Dedifferentiated amniotic fluid mesenchymal stem cell (primary cell): ENCODE measurements at regions not wholly inside any gene's neighbourhood (a gene's known extent, or its start where the extent isn't known, plus 50 kb on each side); places are given as distances from the start of the nearest gene placed in this dataset.

Experiments
- DNase-seq: peaks from one replicate; pipeline ENCODE4 v3.0.0-alpha.2; 2016; ENCODE audit errors: extremely low spot score

DNA sequence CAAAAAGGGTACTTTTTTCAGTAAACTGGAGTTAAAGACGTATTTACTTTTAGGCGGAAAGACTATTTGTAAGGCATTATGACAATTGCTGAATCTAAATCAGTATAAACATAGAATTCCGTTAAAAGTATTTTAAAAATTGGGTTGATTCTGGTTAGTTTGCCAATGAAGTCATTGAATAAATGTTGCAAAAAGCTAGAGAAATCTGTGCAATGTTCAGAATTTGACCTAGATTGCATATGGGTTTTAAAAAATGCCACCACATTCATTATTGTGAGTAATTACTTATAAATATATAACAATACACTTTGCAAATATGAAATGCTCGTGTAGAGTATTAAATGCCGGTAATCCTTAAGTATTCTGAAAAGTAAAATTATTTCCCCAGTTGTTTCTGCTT lies 116.5 kb upstream of the EEF1E1 start:
- DNase-seq: peak; percentile 23

DNA sequence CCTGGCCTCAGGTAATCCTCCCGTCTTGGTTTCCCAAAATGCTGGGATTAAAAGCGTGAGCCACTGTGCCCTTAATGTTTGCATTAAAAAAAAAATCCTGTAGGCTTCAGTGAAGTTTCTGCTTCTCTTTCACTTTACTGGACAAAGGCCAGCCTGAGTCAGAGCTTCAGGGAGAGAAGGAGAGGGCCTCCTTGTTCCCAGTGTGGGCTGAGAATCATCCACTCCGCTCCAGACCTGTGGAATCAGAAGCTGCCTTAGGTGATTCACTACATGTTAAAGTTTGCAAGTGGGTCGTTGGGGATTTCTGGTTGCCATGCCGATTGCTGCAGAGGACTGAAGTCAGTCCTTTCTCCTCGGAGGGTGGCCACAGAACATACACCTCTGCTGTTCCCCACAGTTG lies 113.3 kb upstream of the EEF1E1 start:
- DNase-seq: peak; percentile 51

DNA sequence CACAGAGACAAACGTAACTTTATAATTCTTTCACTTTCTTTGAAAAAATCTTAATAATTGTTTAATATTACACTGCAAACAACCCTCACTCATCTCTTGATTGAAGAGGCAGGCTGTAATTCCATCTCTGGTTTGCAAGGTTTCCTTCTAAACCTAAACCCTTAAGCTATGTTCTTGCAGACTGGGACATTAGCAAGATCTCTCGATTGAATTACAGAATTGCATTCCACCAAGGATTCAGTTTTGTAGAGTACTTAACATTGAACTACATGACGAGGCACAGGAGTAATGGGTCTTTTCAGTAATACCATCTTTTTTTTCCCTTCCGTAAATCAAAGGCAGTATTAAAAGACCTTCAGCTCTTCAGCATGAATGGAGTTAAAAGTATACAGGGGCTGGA lies 111.6 kb upstream of the EEF1E1 start:
- DNase-seq: no peak

DNA sequence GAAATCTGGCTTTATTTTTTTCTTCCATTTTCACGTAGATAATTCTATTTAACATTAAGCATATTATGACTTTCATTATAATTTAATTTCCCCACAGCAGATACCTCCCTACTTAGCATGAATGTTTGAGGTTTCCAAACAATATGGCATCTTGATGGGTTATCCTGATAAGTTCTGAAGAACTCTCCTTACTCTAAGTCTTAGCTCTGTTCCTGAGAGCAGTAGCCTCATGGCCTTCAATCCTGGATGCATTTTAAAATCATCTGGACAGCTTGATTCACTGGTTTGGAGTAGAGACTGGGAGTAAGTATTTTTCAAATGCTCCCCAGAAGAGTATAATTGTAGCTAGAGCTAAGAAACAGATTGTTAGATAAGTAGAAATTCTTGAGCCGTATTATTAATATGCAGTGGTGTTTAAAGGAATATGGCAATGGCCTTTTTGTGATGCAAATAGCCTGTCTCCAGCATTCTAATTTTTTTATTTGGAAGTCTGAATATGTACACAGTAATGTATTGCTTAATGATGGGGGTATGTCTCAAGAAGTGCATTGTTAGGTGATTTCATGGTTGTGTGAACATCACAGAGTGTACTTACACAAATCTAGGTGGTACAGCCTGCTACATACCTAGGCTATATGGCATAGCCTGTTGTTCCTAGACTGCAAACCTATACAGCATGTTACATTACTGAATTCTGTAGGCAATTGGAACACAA lies 110.5 kb upstream of the EEF1E1 start:
- no peak for DNase-seq

DNA sequence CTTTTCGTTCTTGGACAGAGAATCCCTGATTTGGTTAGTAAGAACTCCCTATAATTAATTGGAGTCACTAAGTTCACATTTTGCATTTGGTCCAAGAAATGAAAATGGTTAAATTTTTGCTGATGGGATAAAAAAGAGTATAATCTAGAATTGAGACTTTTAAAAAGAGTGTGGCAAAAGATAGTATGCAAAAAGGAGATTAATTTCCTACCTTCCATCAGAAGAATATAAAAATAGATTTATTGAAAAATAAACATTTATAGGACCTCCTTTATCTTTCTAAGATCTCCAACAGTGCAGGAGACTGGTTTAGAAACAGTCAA lies 105.5 kb upstream of the EEF1E1 start:
- no peak for DNase-seq

DNA sequence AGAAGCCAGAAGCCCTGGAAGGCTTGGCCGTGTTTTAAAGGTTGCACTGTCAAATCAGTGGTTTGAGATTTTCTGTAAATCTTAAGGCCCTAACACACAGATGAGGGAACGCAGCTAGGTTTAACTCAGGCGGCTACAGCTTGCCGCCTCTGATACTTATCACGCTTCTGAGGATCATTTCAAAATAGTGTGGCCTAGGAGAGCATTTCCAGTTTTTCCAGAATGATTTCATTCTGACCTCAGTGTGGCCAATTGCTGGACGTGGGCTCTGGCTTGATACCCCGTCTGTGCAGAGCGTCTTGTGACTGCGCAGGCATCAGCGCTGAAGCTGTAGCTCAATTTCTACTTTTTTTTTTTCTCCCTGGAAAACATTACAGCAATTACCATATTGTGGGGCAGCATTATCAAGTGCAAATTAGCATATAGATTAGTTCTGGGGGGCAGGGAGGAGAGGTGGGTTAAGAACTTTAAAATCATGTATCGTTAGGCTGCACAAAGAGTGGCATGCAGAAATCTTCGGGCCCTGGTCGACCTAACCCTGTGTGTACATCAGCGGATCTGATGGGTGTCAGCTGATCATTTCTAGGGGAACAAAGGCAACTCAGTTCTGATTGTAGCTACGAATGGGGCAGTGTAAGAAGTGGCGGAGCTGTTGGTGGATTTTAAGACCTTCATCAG lies 105.0 kb upstream of the EEF1E1 start:
- DNase-seq: no peak

DNA sequence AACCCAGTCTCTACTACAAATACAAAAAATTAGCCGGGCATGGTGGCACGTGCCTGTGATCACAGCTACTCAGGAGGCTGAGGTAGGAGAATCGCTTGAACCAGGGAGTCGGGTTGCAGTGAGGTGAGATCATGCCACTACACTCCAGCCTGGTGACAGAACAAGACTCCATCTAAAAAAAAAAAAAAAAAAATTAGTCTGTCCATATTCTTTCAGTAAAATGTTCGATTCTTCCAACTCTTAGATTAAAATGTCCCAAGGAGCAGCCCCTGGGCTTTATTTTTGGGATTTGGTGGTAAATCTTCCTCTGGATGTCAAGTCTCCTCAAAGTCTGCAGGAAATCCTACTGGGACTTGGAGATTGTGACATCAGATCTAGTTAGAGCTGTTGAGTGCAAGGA lies 101.0 kb upstream of the EEF1E1 start:
- no peak for DNase-seq

DNA sequence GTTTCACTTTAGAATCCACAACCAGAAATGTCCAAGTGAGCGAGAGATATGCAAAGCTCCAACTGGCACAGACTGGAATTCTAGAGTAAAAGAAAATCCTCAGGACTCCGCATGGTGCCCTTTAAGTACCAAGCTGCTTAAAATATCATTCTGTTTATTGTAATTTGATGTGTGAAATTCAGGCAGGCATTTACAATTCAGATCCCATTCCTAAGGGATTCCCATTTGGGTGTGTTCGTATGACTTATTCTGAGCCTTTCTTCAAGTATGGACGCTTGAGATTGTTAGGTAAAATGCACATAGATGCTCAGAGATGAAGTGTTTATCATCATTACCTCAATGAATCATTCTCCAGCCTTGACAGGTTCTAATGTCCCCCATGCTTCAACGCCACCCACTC lies 99.3 kb upstream of the EEF1E1 start:
- DNase-seq: no peak

DNA sequence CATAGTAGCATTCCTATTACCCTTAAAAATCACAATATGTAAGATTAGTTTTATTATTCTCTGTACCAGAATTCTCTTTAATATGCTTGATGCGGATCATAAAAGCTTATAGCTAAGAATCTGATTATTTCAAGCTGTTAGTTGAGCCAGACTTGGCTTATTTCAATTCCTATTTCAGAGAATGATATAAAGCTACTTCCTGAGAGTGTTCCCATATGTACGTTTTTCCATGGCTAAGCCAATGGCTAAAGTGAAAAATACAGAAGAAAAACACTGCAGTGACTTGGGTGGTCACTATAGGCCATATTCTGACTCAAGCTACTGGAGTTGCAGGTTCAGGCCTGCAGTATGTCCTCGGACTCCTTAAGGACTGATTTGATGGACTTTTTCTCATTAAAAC lies 97.9 kb upstream of the EEF1E1 start:
- DNase-seq: no peak

DNA sequence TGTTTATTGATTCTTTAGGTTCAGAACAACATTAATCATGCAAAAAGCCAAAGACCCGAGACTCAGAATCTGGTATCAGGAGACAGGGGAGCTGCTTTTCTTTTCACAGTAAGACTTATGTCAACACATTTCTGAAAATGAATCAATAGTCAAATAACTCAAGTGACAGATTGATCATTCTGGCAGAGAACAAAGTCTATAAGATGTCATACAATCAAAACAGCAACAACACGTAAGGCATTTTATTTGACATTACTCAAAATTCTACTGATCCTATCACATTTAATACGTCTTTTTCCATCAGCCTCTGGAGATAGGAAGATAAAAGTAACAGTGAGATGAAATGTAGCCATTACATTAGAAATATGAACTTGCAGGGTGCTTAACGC lies 93.4 kb upstream of the EEF1E1 start:
- DNase-seq: no peak

DNA sequence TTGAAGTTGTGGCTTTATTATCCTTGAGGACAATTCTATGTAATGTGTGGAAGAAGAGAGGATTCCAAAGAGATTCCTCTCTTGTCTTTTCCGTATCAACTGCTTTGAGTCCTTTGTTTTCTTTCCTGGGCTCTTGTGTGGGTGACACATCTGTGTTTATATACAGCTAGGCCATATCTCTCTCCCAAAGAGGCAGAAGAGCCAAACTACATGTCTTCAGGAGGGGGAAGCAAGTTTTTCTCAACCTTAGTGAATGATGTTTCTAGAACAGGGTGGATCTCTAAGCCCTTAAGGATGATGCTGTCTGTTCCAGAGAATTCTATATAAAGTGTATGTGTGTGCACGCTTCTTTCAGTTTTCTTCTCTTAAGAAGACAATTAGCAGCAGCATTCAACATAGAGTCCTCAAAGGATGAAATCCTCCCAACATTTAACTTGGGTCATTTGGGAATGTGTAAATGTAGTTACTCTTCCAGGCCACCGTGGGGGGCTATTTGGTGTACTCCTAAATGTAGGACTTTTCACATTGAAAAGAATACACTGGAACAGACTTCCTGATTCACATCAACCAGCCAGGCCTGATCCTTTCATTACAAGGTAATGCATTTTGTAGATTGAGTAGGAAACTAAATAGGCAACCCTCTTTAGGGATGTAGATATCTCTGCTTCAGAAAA lies 92.8 kb upstream of the EEF1E1 start:
- DNase-seq: no peak

DNA sequence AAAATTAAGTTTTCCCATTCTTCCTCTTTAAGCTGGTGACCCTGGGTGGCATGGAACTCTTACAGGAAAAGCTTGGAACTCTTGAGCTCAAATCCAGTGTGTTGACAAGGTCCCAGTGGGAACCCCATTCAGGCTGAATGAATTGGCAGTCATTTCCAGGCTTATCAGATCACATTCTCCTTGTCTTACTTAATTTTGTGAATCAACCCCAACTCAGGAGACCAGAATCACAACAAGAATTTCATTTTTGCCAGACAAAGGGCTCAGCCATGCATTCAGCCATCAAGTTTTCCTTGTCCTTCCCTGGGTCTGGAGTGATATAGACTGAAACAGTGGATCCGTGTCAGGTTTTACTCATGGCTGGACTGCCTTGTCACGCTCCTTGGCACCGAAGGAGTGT lies 92.1 kb upstream of the EEF1E1 start:
- no peak for DNase-seq

DNA sequence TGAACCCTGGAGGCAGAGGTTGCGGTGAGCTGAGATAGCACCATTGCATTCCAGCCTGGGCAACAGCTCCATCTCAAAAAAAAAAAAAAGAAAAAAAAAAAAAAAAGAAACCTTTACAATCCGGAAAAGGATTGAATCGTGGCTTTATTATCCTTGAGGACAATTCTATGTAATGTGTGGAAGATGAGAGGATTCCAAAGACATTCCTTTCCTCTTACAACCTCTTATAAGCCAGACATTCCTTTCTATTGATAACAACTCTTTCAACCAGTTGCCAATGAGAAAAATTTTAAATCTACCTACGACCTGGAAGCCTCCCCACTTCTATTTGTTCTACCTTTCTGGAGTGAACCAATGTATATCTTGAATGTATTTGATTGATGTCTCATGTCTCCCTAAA lies 91.2 kb upstream of the EEF1E1 start:
- no peak for DNase-seq

DNA sequence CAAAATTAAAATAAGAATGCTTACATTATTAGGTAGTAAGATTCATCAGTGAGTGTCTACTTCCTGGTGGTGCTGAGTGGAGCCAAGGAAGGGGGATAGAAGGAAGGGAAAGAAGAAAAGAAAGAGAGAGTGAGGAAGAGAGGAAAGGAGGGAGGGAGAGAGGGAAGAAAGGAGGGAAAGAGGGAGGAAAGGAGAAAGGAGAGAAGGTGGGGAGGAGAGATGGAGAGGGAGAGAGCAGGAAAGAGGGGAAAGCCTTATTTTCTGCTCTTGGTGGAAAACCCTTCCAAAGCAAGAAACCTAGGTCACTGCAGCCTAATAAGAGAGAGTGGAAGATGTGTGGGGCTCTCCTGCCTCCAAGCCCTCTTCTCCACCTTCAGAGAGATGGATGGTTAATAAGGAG lies 90.2 kb upstream of the EEF1E1 start:
- DNase-seq: no peak

DNA sequence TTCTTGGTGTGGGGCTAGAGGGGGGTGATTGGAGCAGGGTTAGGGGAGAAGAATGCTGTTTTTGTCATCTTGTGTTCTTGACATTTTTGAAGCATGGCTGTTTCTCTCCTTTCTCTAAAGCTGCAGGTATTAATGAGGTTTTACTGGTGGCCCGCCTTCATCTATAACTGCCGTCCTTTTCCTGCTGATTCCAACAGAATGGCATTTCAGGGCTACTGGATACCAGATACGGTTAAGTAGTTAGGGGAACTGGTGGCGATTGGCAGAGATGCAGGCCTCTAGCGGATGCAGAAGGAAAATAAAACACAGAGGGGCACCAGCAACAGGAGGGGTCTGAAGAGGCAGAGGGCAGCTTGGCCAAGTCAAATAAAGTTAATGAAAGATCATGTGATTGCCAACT lies 89.7 kb upstream of the EEF1E1 start:
- no peak for DNase-seq

DNA sequence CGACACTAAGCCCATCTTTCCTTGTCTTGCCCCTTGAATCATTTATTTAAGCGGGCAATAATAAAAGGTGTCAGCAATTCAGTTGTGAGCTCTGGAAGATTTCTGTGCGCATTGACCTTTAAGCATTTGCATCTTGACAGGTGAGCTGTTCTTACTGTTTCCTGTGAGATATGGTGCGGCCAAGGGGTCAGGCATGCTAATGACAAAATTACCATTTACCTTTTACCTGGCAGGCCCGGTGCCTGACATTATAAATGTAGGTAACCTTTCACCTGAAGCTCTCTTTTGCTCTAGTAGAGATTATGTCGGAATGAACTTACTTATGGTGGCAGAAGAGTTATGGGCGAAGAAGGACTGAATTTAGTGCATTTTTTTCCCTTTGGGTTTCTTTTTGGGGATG lies 89.3 kb upstream of the EEF1E1 start:
- no peak for DNase-seq

DNA sequence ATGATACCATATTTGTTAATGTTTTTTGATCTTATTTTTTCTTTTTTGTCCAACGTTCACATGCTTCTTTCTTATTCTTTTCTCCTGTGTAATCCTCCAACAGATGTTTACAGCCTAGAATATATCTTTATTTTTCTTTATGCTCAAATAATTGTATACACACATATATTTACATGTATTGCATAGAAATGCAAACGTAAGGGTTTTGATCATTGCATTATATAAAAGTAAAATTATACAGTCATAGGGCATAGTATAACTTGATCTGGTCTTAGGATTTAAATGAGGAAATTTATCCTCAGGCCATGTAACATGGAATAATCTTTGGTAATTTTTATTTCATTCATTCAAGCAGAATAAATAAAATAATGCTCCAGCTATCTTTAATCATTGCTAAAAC lies 84.9 kb upstream of the EEF1E1 start:
- DNase-seq: no peak

DNA sequence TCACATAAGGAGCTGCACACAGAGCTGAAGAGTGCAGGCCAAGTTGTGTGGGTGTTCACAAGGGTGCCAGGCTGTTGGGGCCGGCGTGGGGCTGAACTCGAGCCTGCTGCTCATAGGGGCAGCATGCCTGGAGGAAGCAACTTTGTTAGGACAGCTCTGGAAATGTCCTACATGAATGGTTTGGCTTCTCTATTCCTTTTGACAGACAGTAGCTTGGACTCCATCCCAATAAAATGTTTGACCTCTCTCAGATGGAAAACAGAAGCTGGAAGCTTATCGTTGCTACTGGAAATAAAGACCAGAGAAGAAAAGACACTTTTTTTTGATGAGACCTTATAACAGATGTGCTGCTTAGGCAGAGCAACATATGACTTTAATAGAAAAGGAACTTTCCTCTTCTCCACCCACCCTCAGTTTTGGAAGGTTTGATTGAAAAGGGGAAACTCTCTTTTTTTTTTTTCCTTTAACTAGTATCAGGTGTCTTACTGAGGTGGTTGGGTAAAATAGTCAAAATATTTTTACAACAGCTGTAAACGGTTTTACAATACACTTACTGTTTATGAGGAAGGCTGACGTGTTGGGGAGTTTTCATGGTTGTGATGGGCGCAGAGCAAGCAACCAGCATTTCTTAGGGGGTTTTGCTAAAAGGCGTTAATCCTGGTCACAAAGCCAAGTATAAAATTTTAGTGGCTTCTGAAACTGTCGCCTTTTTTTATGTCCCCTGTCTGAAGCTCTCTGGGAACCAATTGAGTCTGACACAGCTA lies 80.7 kb upstream of the EEF1E1 start:
- no peak for DNase-seq

DNA sequence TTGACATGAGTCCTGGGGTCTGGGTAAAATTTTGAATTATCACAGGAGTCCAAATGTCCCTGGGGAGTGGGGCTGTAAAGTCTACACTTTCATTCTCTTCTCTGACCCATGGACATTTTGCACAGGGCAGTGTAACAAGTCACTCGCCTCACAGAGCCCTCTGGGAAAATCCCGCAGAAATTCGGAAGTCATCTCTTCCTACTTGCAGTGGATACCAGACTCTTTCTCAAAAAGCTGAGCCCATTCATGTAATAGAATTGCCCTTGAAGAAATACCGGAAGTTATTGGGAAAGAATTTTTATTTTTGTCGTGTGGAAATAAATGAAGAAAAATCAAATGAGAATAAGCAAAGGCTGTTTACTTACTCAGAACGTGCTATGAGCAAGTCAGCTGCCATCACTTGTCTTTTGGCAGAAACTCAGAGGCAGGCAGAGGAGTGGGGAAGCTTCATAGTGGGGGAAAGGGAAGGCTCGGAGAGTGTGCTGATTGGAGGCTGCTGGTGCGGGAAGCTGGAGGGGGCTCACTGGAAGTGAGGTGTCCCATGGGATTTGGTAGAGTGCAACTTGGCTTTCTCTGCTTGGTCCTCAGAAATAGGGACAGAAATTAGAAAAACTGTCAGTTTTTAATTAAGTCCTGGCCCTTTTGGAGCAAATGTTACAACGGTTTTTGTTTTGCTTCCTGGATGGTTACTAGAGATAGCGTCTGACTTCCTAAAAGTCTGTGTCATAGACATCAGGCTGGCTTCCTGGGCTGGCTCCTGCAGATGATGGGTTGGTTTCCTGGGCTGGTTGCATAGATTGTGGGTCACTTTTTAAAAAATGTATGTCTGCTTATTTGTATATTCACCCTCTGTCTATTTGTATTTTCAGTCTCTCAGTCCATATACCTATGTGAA lies 79.8 kb upstream of the EEF1E1 start:
- DNase-seq: no peak

DNA sequence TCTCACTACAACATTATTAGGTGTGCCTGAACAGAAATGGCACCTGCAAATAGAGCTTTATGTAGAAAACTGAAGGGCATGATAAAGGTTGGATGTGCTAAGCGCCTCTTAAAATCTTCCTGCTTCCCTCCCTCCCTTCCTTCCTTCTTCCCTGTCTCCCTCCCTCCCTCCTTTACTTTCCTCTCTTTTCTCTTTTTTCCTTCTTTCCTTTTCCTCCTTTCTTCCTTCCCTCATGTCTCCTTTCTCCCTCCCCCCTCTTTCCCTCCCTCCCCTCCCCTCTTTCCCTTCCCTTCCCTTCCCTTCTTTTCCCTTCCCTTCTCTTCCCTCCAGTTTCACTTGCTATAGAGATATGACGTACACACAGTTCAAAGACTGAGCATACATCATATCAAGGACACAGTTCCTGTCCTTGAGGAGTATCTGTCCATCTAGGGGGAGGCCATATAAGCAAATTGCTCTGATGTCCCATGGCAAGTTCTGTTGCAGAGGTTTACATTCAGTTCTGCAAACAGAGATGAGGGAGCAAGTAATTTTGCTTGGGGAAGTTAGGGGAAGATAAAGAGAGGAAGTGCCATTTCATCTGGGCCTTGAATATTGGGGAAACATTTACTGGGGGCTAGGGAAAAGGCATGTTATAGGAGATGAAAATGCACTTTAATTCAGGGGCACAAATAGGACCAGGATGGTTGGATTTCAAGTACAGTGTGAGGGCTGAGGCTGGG lies 79.0 kb upstream of the EEF1E1 start:
- no peak for DNase-seq
